GM21723 (cell line): ENCODE measurements at regions not wholly inside any gene's neighbourhood (a gene's known extent, or its start where the extent isn't known, plus 50 kb on each side); places are given as distances from the start of the nearest gene placed in this dataset.

Experiments used
- ATAC-seq: cut with Tn5 transposase; IDR thresholded peaks from one replicate; pipeline ENCODE4 v1.9.1; 2021; ENCODE audit warnings: mild to moderate bottlenecking, moderate library complexity; ENCODE audit not compliant: unreplicated experiment

- ATAC-seq, result no peak
These were observed 116.1 kb downstream of the FAM43A start for GRCh38 chr3:194801461-194802432.

- no peak for ATAC-seq
These were observed 119.1 kb downstream of the FAM43A start for GRCh38 chr3:194804796-194805195.

- ATAC-seq, result no peak
These were observed 119.9 kb downstream of the FAM43A start for GRCh38 chr3:194805546-194805945.

GRCh38 chr3:194806991-194807630 lies 121.4 kb downstream of the FAM43A start:
- ATAC-seq, result no peak

GRCh38 chr3:194808640-194809097 lies 123.0 kb downstream of the FAM43A start:
- no peak for ATAC-seq

- ATAC-seq, result no peak
These were observed 123.7 kb downstream of the FAM43A start for GRCh38 chr3:194809382-194809781.

- ATAC-seq, result no peak
These were observed 124.4 kb downstream of the FAM43A start for GRCh38 chr3:194810076-194810475.

GRCh38 chr3:194811118-194811517 lies 125.4 kb downstream of the FAM43A start:
- ATAC-seq, result no peak

GRCh38 chr3:194812176-194812575 lies 126.5 kb downstream of the FAM43A start:
- ATAC-seq, result no peak

GRCh38 chr3:194814878-194815357 lies 129.2 kb downstream of the FAM43A start:
- no peak for ATAC-seq

GRCh38 chr3:194816748-194817591 lies 131.3 kb downstream of the FAM43A start:
- ATAC-seq, result no peak

GRCh38 chr3:194817592-194817930 lies 131.9 kb downstream of the FAM43A start:
- no peak for ATAC-seq

- ATAC-seq, result no peak
These were observed 132.3 kb downstream of the FAM43A start for GRCh38 chr3:194817936-194818335.

- ATAC-seq, result no peak
These were observed 138.4 kb downstream of the FAM43A start for GRCh38 chr3:194824100-194824499.

GRCh38 chr3:194824701-194825111 lies 139.0 kb downstream of the FAM43A start:
- no peak for ATAC-seq

- no peak for ATAC-seq
These were observed 140.9 kb downstream of the FAM43A start for GRCh38 chr3:194826594-194826993.

- ATAC-seq, result no peak
These were observed 141.8 kb downstream of the FAM43A start for GRCh38 chr3:194827486-194827885.

- no peak for ATAC-seq
These were observed 142.4 kb downstream of the FAM43A start for GRCh38 chr3:194828116-194828515.

GRCh38 chr3:194828926-194829325 lies 143.2 kb downstream of the FAM43A start:
- ATAC-seq, result no peak

- ATAC-seq, result no peak
These were observed 144.7 kb downstream of the FAM43A start for GRCh38 chr3:194830401-194830800.

- no peak for ATAC-seq
These were observed 145.3 kb downstream of the FAM43A start for GRCh38 chr3:194830978-194831377.
